Dedifferentiated amniotic fluid mesenchymal stem cell (primary cell): ENCODE measurements at regions not wholly inside any gene's neighbourhood (a gene's known extent, or its start where the extent isn't known, plus 50 kb on each side); places are given as distances from the start of the nearest gene placed in this dataset.
"Not testable (repeated sequence)": the region's sequence is repeated elsewhere in the genome, so short reads cannot be mapped to it uniquely, and the experiment has no call there.

ENCODE experiments used
- DNase-seq: peaks from one replicate; pipeline ENCODE4 v3.0.0-alpha.2; 2016; ENCODE audit errors: extremely low spot score

DNA sequence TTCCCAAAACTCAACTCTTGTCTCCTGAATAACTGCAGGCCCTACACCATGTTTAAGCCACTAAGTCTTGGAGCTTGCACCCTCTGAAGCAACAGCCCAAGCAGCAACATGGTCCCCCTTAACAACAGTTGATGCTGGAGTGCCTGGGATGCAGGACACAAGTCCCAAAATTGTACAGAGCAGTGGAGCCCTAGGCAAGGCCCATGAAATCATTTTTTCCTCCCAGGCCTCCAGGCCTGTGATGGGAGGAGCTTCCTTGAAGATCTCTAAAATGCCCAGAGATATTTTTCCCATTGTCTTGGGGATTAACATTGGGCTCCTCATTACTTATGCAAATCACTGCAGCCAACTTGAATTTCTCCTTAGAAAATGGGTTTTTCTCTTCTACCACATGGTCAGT is 311.9 kb upstream of the EPHA3 start:
- DNase-seq = no peak

DNA sequence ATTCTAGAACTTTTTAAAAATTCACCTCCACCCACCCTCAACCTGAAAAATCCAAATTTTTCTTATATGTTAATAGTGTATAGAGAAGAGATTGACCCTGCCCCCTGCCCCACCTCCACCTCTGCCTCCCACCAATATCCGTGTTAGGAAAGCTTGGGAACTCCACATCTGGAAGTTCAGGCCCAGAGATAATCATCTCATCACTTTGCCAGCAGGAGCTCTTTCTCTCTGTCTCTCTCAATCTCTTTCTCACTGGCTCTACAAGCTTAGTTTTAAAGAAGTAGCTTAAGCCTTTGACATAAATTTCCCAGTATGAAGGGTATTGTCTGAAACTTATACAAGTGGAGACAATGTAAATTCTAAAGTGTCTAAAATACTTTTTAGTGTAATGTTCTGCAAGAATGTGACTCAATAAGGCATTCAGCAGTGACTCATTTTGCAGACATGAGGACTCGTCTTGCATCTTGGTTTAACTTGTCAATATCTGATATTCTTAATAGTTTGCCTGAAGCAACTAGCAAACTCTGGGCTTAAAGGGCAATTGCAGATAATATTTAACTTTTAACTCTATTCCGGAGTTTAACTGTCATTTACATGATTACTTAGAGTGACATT is 299.8 kb upstream of the EPHA3 start:
- DNase-seq = peak; percentile 62

DNA sequence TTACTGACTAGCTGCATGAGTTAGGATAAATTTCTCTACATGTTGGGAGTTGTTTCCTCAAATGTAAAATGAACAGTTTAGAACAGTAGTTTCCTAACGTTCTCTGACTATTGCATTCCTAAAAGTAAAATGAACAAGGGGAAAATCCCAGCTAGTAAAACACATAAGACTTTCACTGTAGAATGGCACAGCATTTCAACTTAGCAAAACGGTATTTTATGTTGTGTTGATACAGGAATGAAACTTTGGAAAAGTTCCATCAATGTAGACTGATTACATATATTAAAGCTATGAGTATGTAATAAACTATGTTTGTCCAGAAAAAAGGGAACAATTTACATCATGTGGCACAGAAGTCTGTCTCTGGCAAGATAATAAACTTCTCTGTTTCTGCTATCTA is 297.4 kb upstream of the EPHA3 start:
- peak; percentile 48 for DNase-seq

DNA sequence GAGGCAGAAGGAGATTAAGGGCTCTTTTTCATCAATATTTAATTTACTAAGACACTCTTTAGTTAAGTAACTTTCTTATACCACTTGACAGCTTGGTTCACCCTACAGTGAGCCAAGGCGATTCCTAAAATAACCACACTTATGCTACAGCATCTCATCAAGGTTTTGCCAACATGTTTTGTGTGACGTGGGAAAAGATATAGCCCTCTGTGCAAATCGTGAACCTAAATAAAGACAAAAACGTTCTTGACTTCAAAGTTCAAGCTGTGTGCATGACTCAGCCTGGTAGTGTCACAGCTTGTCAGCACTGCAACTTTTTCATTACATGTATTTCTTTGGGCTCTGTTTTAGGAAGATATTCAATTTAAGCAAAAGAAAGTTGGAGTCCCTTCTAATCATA is 297.0 kb upstream of the EPHA3 start:
- DNase-seq = no peak

DNA sequence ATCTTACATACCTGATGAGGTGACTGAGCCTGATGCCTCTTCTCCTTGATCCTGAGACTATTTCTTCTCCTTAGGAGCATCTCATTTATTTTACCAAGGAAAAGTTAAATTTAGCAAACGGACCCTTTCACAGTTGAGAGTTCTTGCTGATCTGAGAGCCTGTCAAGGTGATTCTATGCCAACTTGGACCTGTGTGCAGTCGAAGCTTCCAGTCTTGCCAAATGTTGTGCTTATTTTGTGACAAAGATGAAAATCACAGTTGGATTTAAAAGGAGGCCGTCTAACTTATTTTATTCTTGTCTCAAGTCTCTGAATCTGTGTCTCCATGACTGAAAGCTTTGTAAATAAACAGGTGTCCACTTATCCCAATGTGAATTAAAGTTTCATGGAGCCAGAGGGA is 296.3 kb upstream of the EPHA3 start:
- DNase-seq = no peak

GRCh38 chr3:88812576-88812975 is 294.8 kb upstream of the EPHA3 start:
- DNase-seq = no peak

GRCh38 chr3:88816445-88816844 is 291.0 kb upstream of the EPHA3 start:
- DNase-seq = no peak

- no peak for DNase-seq
These were observed 282.5 kb upstream of the EPHA3 start for GRCh38 chr3:88824666-88825564.

- DNase-seq = no peak
These were observed 279.0 kb upstream of the EPHA3 start for GRCh38 chr3:88828466-88828865.

GRCh38 chr3:88852606-88853005 is 254.8 kb upstream of the EPHA3 start:
- no peak for DNase-seq

- no peak for DNase-seq
These were observed 244.2 kb upstream of the EPHA3 start for GRCh38 chr3:88863196-88863595.

GRCh38 chr3:88876724-88877123 is 230.7 kb upstream of the EPHA3 start:
- DNase-seq = no peak

DNA sequence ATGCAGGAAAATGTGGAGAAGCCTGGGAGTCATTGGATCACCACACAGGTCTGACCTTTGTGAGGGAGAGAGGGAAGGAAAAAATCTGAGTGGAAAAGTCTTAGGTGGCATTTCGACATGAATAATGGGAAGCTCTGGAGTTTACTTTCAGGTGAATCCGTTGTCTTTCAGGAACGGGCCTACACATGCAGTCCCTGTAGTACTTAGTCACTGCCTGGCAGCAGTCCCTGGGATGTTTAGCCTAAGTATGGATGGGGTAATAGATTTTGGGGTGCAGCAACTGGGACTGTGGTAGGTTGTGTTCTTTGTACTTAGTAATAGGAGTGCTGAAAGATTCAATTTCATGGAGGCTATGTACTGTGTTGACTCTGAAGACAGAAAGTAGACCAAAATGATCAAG is 227.5 kb upstream of the EPHA3 start:
- no peak for DNase-seq

DNA sequence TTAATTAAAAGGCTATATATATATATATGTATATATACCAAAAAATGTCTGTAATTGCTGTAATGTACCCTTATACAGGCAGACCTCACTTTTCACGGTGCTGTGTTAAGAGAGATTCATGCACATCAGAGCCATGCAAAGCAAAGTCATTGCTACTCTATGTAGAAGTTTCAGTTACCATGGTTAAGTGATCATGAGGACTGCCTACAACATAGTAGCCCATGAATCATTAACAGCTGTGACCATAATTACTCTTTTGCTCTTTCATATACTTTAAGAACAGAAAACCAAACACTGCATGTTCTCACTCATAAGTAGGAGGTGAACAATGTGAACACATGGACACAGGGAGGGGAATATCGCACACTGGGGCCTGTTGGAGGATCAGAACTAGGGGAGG is 225.3 kb upstream of the EPHA3 start:
- DNase-seq = no peak

GRCh38 chr3:88886624-88887023 is 220.8 kb upstream of the EPHA3 start:
- not testable (repeated sequence) for DNase-seq

GRCh38 chr3:88896026-88896425 is 211.4 kb upstream of the EPHA3 start:
- DNase-seq = no peak

- DNase-seq = no peak
These were observed 195.0 kb upstream of the EPHA3 start for GRCh38 chr3:88912294-88912877.

GRCh38 chr3:88918841-88919240 is 188.6 kb upstream of the EPHA3 start:
- DNase-seq = no peak

DNA sequence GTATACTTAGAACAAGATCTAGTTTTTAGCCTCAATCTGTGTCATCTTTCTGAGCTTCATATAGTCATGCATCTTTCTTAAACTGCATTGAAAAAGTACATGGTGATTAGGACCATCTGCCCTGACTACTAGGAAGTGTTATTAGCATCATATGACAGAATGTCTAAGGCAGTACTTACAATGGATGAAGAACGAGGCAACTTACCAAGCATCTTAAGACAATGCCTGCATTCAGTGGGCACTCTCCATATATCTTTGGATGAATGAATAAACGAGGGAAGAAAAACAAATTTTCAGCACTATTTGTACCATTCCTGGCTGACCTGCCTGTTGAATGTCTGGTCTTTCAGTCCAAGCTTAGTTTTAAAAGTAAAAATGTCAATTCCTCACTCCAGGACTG is 185.4 kb upstream of the EPHA3 start:
- no peak for DNase-seq

DNA sequence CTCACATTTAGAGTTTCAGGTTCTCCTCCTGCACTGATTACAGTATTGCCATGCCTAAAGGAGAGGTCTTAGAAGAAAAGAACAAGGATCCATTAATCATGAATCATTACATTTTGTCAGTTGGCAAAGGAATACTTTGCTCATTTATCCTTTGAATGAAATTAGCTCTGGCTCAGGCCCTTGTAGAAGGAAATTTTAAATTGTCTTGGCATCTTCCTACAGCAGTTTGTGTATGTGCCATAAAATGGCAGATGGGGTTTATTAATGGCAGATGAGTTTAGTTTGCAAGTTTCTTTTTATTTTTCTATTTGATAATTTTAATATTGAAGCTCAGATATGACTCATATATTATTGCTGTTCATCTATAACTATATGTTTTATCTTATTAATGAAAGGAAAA is 181.2 kb upstream of the EPHA3 start:
- DNase-seq = no peak

DNA sequence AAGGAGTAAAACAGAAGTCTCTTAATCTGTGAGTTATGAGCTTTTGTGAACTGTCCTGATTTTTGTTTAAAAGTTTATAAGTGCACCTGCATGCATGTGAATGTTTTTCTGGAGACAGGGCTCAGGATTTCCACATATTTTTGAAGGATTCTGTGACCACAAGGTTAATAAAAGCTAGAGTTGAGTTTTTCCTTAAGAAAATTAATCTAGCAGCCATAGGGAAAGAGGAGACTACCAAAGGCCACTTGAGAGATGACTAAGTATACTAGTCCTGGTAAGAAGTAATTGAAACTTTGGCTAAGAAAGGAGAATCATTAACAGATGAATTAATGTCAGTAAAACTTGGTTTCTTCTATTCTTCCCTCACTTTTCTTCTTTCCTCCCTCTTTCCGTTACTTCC is 176.8 kb upstream of the EPHA3 start:
- DNase-seq = no peak

- no peak for DNase-seq
These were observed 170.6 kb upstream of the EPHA3 start for GRCh38 chr3:88936831-88937230.

GRCh38 chr3:88940296-88940695 is 167.1 kb upstream of the EPHA3 start:
- DNase-seq = no peak
